ENCODE measurements at regions not wholly inside any gene's neighbourhood (a gene's known extent, or its start where the extent isn't known, plus 50 kb on each side); places are given as distances from the start of the nearest gene placed in this dataset.

DNA sequence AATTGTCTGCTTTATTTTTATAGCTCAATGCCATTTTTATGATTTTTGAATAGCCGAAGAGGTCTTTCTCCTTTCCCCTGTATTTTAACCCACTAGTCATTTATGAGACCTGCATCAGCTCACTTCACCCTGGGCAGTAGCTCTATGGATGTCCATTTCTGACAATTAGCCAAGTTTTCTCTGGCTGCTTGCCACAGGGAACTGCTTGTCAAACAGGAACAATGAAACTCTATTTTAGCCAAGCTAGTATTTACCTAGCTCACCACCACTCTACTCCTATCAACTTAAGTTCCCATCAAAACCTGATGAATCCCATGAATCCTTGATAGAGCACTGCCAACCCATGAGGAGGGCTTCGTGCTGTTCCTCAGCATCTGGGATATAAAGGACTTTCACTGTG lies 406.7 kb downstream of the RWDD3 start:
- Histone ChIP-seq H3F3A (ENCODE audit: low read length, unreplicated experiment) (no peaks in the 10 kb centered on the region), H3K36me3 (ENCODE audit: low read depth, low read length) (no peaks in the 10 kb centered on the region), H4K20me1 (ENCODE audit: low read length) (no peaks in the 10 kb centered on the region), H3K27me3 (ENCODE audit: low read length) (peaks cover 12% of the 10 kb centered on the region), H3K9ac (ENCODE audit: low read length) (no peak overlapping the region), H3K4me3 (ENCODE audit: low read length) (no peak overlapping the region), H3K27ac (ENCODE audit: low read length) (no peak overlapping the region), H3K79me2 (ENCODE audit: low read length) (no peaks in the 10 kb centered on the region), H2AFZ (ENCODE audit: low read length) (no peak overlapping the region), H3K9me3 (ENCODE audit: low read length) (no peaks in the 10 kb centered on the region), H3K4me1 (ENCODE audit: insufficient read depth, low read length) (no peaks in the 10 kb centered on the region), H3K9me2 (replicated peaks; ENCODE audit: low read length) (no peaks in the 10 kb centered on the region), H3K4me2 (ENCODE audit: low read length) (no peak overlapping the region)
- BruUV-seq (replicated peaks): no TSS peak
- intact Hi-C loops (cut with micrococcal nuclease): no loop called here
- DNase-seq (peak; percentile 59), ATAC-seq (no peak)
- no peak for TF ChIP-seq EZH2 (IDR thresholded peaks at IDR 0.05; ENCODE audit: low read length, unreplicated experiment)
- TF ChIP-seq EZH2phosphoT487 (IDR thresholded peaks at IDR 0.05; ENCODE audit: borderline replicate concordance, low read length): no peak
- TF ChIP-seq, protein P1, sequence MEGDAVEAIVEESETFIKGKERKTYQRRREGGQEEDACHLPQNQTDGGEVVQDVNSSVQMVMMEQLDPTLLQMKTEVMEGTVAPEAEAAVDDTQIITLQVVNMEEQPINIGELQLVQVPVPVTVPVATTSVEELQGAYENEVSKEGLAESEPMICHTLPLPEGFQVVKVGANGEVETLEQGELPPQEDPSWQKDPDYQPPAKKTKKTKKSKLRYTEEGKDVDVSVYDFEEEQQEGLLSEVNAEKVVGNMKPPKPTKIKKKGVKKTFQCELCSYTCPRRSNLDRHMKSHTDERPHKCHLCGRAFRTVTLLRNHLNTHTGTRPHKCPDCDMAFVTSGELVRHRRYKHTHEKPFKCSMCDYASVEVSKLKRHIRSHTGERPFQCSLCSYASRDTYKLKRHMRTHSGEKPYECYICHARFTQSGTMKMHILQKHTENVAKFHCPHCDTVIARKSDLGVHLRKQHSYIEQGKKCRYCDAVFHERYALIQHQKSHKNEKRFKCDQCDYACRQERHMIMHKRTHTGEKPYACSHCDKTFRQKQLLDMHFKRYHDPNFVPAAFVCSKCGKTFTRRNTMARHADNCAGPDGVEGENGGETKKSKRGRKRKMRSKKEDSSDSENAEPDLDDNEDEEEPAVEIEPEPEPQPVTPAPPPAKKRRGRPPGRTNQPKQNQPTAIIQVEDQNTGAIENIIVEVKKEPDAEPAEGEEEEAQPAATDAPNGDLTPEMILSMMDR (conservative IDR thresholded peaks at IDR 0.05; ENCODE audit: low read depth, low read length): no peak
- CTCF ChIA-PET: no interaction called here
- POLR2A ChIA-PET (ENCODE audit: unreplicated experiment): no interaction called here

- Histone ChIP-seq H3K4me1 (ENCODE audit: insufficient read depth, low read length) (no peaks in the 10 kb centered on the region), H3K27me3 (ENCODE audit: low read length) (peaks cover 12% of the 10 kb centered on the region), H3F3A (ENCODE audit: low read length, unreplicated experiment) (no peaks in the 10 kb centered on the region), H3K79me2 (ENCODE audit: low read length) (no peaks in the 10 kb centered on the region), H3K9ac (ENCODE audit: low read length) (no peak overlapping the region), H2AFZ (ENCODE audit: low read length) (no peak overlapping the region), H3K4me3 (ENCODE audit: low read length) (no peak overlapping the region), H3K36me3 (ENCODE audit: low read depth, low read length) (no peaks in the 10 kb centered on the region), H3K4me2 (ENCODE audit: low read length) (no peak overlapping the region), H3K9me3 (ENCODE audit: low read length) (no peaks in the 10 kb centered on the region), H3K9me2 (replicated peaks; ENCODE audit: low read length) (no peaks in the 10 kb centered on the region), H3K27ac (ENCODE audit: low read length) (no peak overlapping the region), H4K20me1 (ENCODE audit: low read length) (no peaks in the 10 kb centered on the region)
- ChIA-PET CTCF (no interaction called here), POLR2A (ENCODE audit: unreplicated experiment) (no interaction called here)
- DNase-seq (no peak), ATAC-seq (no peak)
- intact Hi-C loops (cut with micrococcal nuclease): no loop called here
- BruUV-seq (replicated peaks): no TSS peak
- TF ChIP-seq EZH2phosphoT487 (IDR thresholded peaks at IDR 0.05; ENCODE audit: borderline replicate concordance, low read length): no peak
- TF ChIP-seq EZH2 (IDR thresholded peaks at IDR 0.05; ENCODE audit: low read length, unreplicated experiment): no peak
- TF ChIP-seq, protein P1 (conservative IDR thresholded peaks at IDR 0.05; ENCODE audit: low read depth, low read length): no peak
Observed at GRCh38 chr1:95641386-95641785, 407.4 kb downstream of the RWDD3 start.

- H3K4me2 ChIP-seq (ENCODE audit: low read length): no peak overlapping the region
- H3K36me3 ChIP-seq (ENCODE audit: low read depth, low read length): no peaks in the 10 kb centered on the region
- H3F3A ChIP-seq (ENCODE audit: low read length, unreplicated experiment): no peaks in the 10 kb centered on the region
- H3K79me2 ChIP-seq (ENCODE audit: low read length): no peaks in the 10 kb centered on the region
- CTCF ChIA-PET: no interaction called here
- BruUV-seq (replicated peaks): no TSS peak
- no peaks in the 10 kb centered on the region for H3K4me1 ChIP-seq (ENCODE audit: insufficient read depth, low read length)
- H3K4me3 ChIP-seq (ENCODE audit: low read length): no peak overlapping the region
- DNase-seq (no peak), ATAC-seq (no peak)
- H3K9me3 ChIP-seq (ENCODE audit: low read length): no peaks in the 10 kb centered on the region
- H3K27ac ChIP-seq (ENCODE audit: low read length): no peak overlapping the region
- H3K27me3 ChIP-seq (ENCODE audit: low read length): peaks cover 12% of the 10 kb centered on the region
- no peaks in the 10 kb centered on the region for H3K9me2 ChIP-seq (replicated peaks; ENCODE audit: low read length)
- intact Hi-C loops (cut with micrococcal nuclease): no loop called here
- POLR2A ChIA-PET (ENCODE audit: unreplicated experiment): no interaction called here
- TF ChIP-seq, protein P1 (conservative IDR thresholded peaks at IDR 0.05; ENCODE audit: low read depth, low read length): no peak
- H2AFZ ChIP-seq (ENCODE audit: low read length): no peak overlapping the region
- no peaks in the 10 kb centered on the region for H4K20me1 ChIP-seq (ENCODE audit: low read length)
- no peak overlapping the region for H3K9ac ChIP-seq (ENCODE audit: low read length)
Observed at GRCh38 chr1:95642035-95642434, 408.0 kb downstream of the RWDD3 start.
